Mesothelial cell of epicardium (in vitro differentiated cells): ENCODE measurements at regions not wholly inside any gene's neighbourhood (a gene's known extent, or its start where the extent isn't known, plus 50 kb on each side); places are given as distances from the start of the nearest gene placed in this dataset.

Experiments
- DNase-seq, 2 experiments: peaks; one replicate each; pipeline ENCODE4 v3.0.0; 2021; ENCODE audit warnings: low spot score in 2 of 2; ENCODE audit not compliant: unreplicated experiment in 2 of 2
- H3K27ac Mint-ChIP-seq: 2 replicates; pipeline ENCODE4 v1.8.0; 2021; ENCODE audit warnings: mixed read lengths
- H3K27me3 Mint-ChIP-seq: 2 replicates; pipeline ENCODE4 v1.8.0; 2021; ENCODE audit warnings: low read depth, mixed read lengths
- H3K36me3 Mint-ChIP-seq: 2 replicates; pipeline ENCODE4 v1.8.0; 2021; ENCODE audit warnings: mixed read lengths
- H3K4me1 Mint-ChIP-seq: 2 replicates; pipeline ENCODE4 v1.8.0; 2021; ENCODE audit warnings: mixed read lengths
- H3K4me3 Mint-ChIP-seq: 2 replicates; pipeline ENCODE4 v1.8.0; 2021; ENCODE audit warnings: mild to moderate bottlenecking, moderate library complexity, mixed read lengths
- H3K9me3 Mint-ChIP-seq: 2 replicates; pipeline ENCODE4 v1.8.0; 2021; ENCODE audit warnings: mixed read lengths
- CTCF ChIP-seq: fragments of 200-600 bp; sonication (generic); IDR thresholded peaks from one replicate; pipeline ENCODE4 v1.5.0; 2021; ENCODE audit warnings: antibody characterized with exemption; ENCODE audit not compliant: unreplicated experiment

DNA sequence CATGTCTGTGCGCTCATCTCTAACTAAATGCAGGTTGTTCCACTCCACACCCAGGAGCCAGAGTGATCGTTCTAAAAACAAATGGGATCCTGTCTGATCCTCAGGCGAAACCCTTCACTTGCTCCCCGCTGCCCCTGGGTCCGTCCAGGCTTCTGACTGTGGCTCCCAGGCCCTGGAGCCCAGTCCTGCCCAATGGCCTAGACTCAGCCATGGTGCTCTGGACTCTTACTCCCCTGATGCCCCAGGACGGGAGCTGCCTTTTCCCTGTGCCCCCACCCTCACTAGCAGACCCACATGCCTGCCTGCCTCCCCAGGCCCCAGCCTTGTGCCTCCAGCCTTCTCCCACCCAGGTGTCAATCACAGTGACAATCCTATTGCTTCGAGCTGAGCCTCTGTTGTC, 256.7 kb downstream of the BMP7 start:
- Mint-ChIP-seq H3K36me3 (no peaks in the 10 kb centered on the region), H3K9me3 (no peaks in the 10 kb centered on the region), H3K27me3 (no peaks in the 10 kb centered on the region), H3K4me3 (no peak overlapping the region), H3K27ac (peak overlapping the region; percentile 28), H3K4me1 (peaks cover 45% of the 10 kb centered on the region)
- TF ChIP-seq CTCF: no peak
- DNase-seq: no peak

DNA sequence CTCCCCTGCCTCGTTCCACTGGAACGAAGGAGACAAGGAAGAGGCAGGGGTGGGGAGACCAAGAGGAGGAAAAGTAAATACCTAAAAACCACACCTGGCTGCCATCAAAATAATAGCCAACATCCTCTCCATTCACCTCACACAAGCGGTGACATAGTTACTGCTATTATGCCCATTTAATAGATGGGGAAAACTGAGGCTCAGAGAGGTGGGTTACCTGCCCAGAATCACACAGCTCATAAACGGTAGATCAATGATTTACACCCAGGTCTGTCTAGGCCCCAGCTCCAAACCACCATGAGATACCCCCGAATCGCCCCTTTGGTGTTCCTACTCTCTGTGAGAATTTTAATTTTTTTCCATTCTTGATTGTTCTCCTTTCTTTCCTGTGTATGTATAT, 253.8 kb downstream of the BMP7 start:
- no peaks in the 10 kb centered on the region for H3K9me3 Mint-ChIP-seq
- no peak for TF ChIP-seq CTCF
- no peak for DNase-seq
- H3K4me3 Mint-ChIP-seq: no peak overlapping the region
- H3K27me3 Mint-ChIP-seq: no peaks in the 10 kb centered on the region
- H3K4me1 Mint-ChIP-seq: peaks cover 24% of the 10 kb centered on the region
- H3K36me3 Mint-ChIP-seq: no peaks in the 10 kb centered on the region
- no peak overlapping the region for H3K27ac Mint-ChIP-seq

DNA sequence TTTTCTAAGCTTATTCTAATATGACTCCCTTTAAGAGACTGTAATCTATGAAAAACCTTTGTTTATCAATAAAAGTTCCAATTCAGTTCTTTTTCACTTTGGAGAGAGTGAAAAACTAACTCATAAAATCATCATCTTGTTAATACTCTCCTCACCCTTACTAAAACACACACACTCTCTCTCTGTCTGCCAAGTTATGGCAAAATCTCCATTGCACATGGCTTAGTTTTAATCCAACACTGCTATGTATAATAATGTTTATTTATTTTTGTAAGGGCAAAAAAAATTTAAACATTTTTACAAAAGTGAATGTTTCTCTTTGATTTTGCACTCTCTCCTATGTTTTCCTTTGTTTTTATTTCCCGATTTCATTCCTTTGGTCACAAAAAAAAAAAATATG, 253.2 kb downstream of the BMP7 start:
- H3K36me3 Mint-ChIP-seq: no peaks in the 10 kb centered on the region
- no peak overlapping the region for H3K27ac Mint-ChIP-seq
- no peaks in the 10 kb centered on the region for H3K27me3 Mint-ChIP-seq
- H3K4me3 Mint-ChIP-seq: no peak overlapping the region
- H3K4me1 Mint-ChIP-seq: peaks cover 19% of the 10 kb centered on the region
- no peak for TF ChIP-seq CTCF
- H3K9me3 Mint-ChIP-seq: no peaks in the 10 kb centered on the region
- DNase-seq: no peak

DNA sequence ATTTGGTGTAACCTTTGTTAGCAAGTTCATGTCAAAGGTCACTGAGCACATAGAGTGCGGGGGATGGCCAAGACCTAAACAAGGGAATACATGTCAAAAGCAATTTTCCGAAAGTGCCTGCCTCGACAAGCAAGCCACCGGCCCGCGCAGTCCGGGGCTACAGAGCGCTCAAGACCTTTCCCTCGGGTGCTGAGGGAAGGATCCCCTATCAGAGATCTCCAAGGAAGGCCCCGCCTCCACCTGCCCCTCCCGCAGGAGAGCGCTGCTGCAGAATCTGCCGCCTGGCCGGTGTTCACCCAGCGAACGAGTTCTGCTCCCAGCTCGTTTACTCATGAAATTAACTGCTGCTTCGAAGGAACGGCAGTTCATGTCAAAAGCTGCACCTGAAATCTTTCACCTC, 252.7 kb downstream of the BMP7 start:
- TF ChIP-seq CTCF: no peak
- Mint-ChIP-seq H3K36me3 (no peaks in the 10 kb centered on the region), H3K27ac (no peak overlapping the region), H3K4me1 (peaks cover 16% of the 10 kb centered on the region), H3K9me3 (no peaks in the 10 kb centered on the region), H3K4me3 (peak overlapping the region; percentile 20), H3K27me3 (no peaks in the 10 kb centered on the region)
- peak; percentile 37 to 63 for DNase-seq

DNA sequence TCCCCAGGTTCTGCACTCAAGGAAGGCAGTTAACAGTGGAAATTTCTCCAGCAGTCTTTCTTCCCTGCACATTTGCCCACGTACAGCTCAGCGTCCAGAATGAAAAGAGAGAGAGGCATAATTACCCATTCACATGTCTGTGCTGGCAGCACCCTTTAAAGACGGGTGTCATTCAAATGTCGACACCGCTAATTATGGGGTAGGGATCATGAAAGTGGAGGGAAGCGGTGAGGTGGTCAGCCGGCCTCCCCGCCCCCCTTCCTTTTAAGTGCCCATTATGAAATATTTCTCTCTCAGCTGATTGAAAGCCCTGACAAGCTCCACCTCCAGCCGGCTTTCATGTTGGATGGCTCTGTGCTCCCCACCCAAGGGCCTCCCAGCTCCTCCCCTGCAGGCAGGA, 246.1 kb downstream of the BMP7 start:
- Mint-ChIP-seq H3K4me3 (no peak overlapping the region), H3K27ac (no peak overlapping the region), H3K36me3 (no peaks in the 10 kb centered on the region), H3K27me3 (peaks cover 4% of the 10 kb centered on the region), H3K9me3 (peaks cover 10% of the 10 kb centered on the region), H3K4me1 (peaks cover 19% of the 10 kb centered on the region)
- TF ChIP-seq CTCF: no peak
- DNase-seq: no peak

DNA sequence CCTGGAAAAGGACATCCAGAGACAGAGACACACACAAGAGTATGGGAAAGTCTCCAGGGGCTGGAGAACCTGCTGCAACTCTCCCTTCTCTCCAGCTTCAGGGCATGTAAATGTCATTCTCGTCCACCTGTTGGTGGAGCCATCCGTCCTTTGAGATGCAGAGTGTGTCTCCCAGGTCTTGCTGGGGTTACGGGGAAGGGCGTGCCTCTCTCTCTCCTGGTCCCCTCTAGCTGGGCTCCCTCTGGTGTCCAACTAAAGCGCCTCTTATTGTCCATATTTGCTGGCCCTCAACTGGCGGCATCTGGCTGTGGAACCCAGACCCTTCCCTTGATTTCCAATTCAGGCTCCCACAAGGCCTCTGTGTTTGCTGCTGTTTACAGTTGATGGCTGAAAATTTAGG, 244.1 kb downstream of the BMP7 start:
- Mint-ChIP-seq H3K36me3 (no peaks in the 10 kb centered on the region), H3K4me1 (peaks cover 28% of the 10 kb centered on the region), H3K27me3 (peaks cover 4% of the 10 kb centered on the region), H3K27ac (no peak overlapping the region), H3K4me3 (no peak overlapping the region), H3K9me3 (peaks cover 10% of the 10 kb centered on the region)
- DNase-seq: no peak
- no peak for TF ChIP-seq CTCF
